ENCODE measurements at regions not wholly inside any gene's neighbourhood (a gene's known extent, or its start where the extent isn't known, plus 50 kb on each side); places are given as distances from the start of the nearest gene placed in this dataset.
"Not testable (repeated sequence)": the region's sequence is repeated elsewhere in the genome, so short reads cannot be mapped to it uniquely, and the experiment has no call there.

DNA sequence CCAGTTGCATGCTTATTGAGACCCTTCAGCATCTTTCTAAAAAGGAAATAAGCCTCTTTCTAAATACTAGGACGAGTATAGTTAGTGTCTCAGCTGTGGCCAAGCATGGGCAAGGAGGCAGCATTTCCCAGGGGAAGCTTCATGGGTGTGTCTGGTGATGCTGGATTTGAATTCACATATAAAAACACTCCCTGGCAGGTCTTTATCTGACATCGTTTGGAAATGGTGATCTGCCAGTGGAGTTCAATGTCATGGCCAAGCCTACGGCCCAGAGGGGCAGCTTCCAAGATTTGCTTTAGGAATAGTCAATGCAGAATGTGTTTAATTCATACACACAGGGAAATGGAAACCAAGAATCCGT is 94.7 kb downstream of the SRGAP2 start:
- DNase-seq; H3K36me3 ChIP-seq (replicated peaks; ENCODE audit: control insufficient read depth, insufficient read depth, low read length); H3K4me3 ChIP-seq (ENCODE audit: insufficient read depth, low read depth, low read length); H3K27me3 ChIP-seq (ENCODE audit: control insufficient read depth, insufficient read depth, low read length): not testable (repeated sequence)

- H3K27me3 ChIP-seq (ENCODE audit: control insufficient read depth, insufficient read depth, low read length) = not testable (repeated sequence)
Measured at GRCh38 chr1:206299181-206299791, 95.9 kb downstream of the SRGAP2 start.

DNA sequence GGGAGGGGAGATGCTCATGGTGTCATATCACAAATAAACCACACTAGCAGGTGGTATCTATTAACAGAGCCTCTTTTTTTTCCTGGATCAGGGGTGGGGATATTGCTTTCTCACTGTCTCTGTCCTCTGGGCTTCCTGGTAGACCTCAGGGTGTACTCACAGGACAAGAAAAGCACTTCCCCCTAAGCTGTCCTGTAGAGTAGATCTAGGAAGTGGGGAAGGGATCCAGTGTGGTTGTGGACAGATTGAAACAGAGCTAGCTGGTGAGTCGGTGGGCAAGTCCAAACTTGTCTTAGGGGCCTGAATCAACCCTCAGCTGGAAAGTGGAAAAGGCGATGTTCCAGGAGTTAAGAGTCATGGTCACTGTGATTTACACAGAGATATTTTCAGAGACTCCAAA is 96.6 kb downstream of the SRGAP2 start:
- H3K27me3 ChIP-seq (ENCODE audit: control insufficient read depth, insufficient read depth, low read length); H3K36me3 ChIP-seq (replicated peaks; ENCODE audit: control insufficient read depth, insufficient read depth, low read length); DNase-seq: not testable (repeated sequence)

More at GRCh38 chr1:206299181-206299791, 95.9 kb downstream of the SRGAP2 start:
- not testable (repeated sequence) for H3K36me3 ChIP-seq (replicated peaks; ENCODE audit: control insufficient read depth, insufficient read depth, low read length); H3K4me3 ChIP-seq (ENCODE audit: insufficient read depth, low read depth, low read length); DNase-seq

GRCh38 chr1:206302056-206302455 is 98.7 kb downstream of the SRGAP2 start:
- DNase-seq; H3K36me3 ChIP-seq (replicated peaks; ENCODE audit: control insufficient read depth, insufficient read depth, low read length); H3K4me3 ChIP-seq (ENCODE audit: insufficient read depth, low read depth, low read length); H3K27me3 ChIP-seq (ENCODE audit: control insufficient read depth, insufficient read depth, low read length): not testable (repeated sequence)

More for the DNA sequence above, 96.6 kb downstream of the SRGAP2 start:
- not testable (repeated sequence) for H3K4me3 ChIP-seq (ENCODE audit: insufficient read depth, low read depth, low read length)

DNA sequence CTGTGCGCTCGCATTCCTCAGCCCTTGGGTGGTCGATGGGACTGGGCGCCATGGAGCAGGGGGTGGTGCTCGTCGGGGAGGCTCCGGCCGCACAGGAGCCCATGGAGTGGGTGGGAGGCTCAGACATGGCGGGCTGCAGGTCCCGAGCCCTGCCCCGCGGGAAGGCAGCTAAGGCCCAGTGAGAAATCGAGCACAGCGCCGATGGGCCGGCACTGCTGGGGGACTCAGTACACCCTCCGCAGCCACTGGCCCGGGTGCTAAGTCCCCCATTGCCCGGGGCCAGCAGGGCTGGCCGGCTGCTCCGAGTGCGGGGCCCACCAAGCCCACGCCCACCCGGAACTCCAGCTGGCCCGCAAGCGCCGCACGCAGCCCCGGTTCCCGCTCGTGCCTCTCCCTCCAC is 104.1 kb downstream of the SRGAP2 start:
- H3K36me3 ChIP-seq (replicated peaks; ENCODE audit: control insufficient read depth, insufficient read depth, low read length); DNase-seq; H3K4me3 ChIP-seq (ENCODE audit: insufficient read depth, low read depth, low read length); H3K27me3 ChIP-seq (ENCODE audit: control insufficient read depth, insufficient read depth, low read length): not testable (repeated sequence)

DNA sequence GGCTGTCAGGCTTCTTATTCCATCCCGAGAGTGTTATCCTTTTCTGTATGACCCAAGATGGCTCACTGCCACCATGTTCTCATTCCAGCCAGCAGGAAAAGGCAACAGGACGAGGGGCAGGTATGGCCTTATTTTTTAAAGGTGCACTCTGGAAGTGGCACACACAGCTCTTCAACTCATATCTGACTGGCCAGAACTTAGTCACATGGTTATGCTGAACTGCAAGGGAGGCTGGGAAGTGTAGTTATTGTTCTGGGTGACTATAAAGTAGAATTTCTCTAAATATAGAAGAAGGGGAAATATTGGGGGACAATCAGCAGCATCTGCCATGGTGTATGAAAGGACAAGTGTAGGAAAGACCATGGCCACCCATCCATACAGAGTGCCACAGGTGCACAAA is 107.6 kb downstream of the SRGAP2 start:
- DNase-seq; H3K27me3 ChIP-seq (ENCODE audit: control insufficient read depth, insufficient read depth, low read length); H3K4me3 ChIP-seq (ENCODE audit: insufficient read depth, low read depth, low read length); H3K36me3 ChIP-seq (replicated peaks; ENCODE audit: control insufficient read depth, insufficient read depth, low read length): not testable (repeated sequence)

DNA sequence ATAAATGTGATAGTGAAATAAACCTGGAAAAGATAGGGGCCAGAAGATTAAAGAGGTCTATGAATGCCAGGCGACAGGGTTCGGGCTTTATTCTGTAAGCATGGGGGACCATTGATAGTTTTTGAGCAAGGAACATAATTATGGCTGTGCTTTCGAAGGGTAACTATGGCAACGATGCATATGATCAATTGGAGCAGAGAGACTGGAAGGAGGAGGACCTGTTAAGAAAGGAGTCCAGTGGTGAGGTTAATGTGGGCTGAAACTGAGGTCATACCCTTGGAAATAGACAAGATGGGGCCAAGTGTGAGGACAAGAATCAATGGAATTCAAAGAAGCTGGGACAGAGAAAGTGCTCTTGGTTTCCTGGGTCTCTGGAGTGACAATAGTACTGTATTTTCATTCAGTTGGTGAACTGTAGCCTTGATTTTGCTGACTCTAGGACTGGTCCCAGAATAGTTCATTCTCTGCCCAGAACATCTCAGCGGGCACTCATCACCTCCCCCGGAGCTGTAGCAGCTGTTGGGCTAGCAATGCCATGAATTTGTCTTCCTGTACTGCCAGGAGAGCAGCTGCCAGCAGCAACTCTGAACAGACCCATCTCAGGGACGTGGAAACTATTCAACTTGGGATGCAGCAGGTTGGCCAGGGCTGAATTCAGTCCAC is 108.4 kb downstream of the SRGAP2 start:
- not testable (repeated sequence) for H3K36me3 ChIP-seq (replicated peaks; ENCODE audit: control insufficient read depth, insufficient read depth, low read length); DNase-seq; H3K4me3 ChIP-seq (ENCODE audit: insufficient read depth, low read depth, low read length); H3K27me3 ChIP-seq (ENCODE audit: control insufficient read depth, insufficient read depth, low read length)

DNA sequence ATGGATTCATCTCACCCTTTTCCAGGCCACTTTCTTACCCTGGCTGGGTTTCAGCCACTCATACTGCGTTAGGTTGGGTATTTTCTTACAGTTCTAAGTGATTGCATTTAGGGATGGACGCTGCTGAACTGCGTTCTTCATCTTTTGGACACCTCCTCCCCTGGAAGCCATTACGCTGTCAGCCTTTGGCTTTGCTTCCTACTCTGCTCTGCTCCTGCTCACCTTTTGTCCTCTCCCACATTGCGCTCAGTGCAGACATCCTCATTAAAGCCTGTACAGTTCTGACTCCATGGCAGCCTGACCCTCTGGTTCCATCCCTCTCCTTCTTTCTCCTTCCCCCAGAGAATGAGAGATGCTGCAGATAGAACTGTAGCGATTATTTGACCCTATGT is 108.9 kb downstream of the SRGAP2 start:
- not testable (repeated sequence) for DNase-seq; H3K27me3 ChIP-seq (ENCODE audit: control insufficient read depth, insufficient read depth, low read length); H3K36me3 ChIP-seq (replicated peaks; ENCODE audit: control insufficient read depth, insufficient read depth, low read length); H3K4me3 ChIP-seq (ENCODE audit: insufficient read depth, low read depth, low read length)

DNA sequence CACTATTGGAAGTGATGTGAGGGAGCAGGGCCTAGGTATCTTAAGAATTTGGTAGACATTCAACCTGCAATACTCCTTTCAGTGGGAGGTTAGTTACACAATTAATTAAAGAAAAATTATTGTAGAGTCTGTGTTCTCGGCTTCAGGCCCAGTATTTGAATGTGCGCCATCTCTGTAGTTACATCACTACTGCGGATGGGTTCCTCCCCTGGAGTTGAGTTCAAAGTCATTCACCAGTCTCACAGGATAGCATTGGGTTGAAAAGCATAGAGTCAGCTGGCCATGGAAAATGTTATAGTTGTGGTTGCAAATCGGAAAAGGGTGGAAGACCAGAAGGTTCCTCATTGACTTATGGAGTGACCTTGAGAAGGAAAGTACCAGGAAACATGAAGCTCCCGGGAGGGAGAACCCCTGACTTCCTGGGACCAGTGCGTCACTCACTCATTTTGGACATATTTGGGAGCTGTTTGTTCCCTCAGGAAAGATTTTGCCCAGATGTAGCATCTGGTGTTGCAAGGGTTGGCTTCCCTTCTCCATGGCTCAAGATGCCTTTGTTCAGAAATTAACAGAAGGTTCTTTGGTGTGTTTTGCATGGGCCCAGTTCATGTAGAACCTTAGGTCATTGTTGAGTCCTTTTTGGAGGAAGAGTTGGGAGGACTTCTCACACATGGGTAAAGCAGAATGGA is 111.8 kb downstream of the SRGAP2 start:
- not testable (repeated sequence) for H3K36me3 ChIP-seq (replicated peaks; ENCODE audit: control insufficient read depth, insufficient read depth, low read length); H3K4me3 ChIP-seq (ENCODE audit: insufficient read depth, low read depth, low read length); DNase-seq; H3K27me3 ChIP-seq (ENCODE audit: control insufficient read depth, insufficient read depth, low read length)

- H3K4me3 ChIP-seq (ENCODE audit: insufficient read depth, low read depth, low read length); DNase-seq; H3K27me3 ChIP-seq (ENCODE audit: control insufficient read depth, insufficient read depth, low read length); H3K36me3 ChIP-seq (replicated peaks; ENCODE audit: control insufficient read depth, insufficient read depth, low read length): not testable (repeated sequence)
Measured at GRCh38 chr1:206316901-206317300, 113.6 kb downstream of the SRGAP2 start.

DNA sequence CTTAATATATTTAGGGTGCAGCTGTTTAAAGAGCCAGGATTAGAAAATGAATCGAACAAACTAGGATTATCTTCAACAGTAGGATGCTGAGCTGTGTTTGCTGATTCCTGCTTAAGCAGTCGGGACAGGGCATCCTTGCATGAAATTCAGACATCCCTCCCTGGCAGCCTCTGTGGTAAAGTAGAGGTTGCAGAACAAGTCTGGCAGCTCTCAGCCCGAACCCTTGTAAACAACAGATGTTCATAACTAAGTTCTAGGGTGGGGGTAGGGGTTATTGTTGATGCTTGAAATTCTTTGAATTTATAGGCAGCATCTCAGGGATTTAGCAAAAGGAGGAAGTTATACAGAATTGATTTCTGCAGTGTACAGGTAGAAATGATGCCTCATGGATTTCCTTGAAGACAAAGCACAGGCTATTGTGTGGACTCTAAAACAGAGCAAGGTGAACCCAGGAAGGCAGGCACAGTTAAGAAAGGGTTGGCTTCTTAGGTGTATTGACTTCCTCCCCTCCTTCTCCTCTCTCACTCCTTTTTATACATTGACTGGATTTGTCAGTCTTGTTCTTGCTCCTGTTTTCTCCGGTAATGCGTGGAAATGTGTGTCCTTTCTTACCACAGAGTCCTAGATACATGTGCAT is 114.7 kb downstream of the SRGAP2 start:
- not testable (repeated sequence) for H3K36me3 ChIP-seq (replicated peaks; ENCODE audit: control insufficient read depth, insufficient read depth, low read length); H3K27me3 ChIP-seq (ENCODE audit: control insufficient read depth, insufficient read depth, low read length); H3K4me3 ChIP-seq (ENCODE audit: insufficient read depth, low read depth, low read length); DNase-seq

DNA sequence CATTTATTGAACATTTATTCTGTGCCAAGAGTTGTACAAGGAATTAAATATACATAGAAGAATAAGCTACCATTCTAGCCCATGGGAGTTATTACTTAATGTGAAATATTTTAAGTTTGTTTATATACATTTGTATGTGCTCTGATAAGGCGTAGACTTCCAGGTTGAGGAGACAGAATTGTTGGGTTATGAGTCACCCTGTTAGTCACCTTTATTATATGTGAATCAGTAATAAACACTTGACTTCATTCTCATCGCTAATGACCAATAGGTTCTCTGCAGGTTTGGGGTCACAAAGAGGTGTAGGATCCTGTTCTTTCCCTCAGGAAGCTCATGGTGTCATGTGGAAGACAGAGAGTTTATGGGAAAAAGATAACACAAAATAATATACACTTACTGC is 116.9 kb downstream of the SRGAP2 start:
- H3K4me3 ChIP-seq (ENCODE audit: insufficient read depth, low read depth, low read length); H3K36me3 ChIP-seq (replicated peaks; ENCODE audit: control insufficient read depth, insufficient read depth, low read length); H3K27me3 ChIP-seq (ENCODE audit: control insufficient read depth, insufficient read depth, low read length); DNase-seq: not testable (repeated sequence)

GRCh38 chr1:206326159-206326939 is 123.0 kb downstream of the SRGAP2 start:
- H3K4me3 ChIP-seq (ENCODE audit: insufficient read depth, low read depth, low read length); H3K27me3 ChIP-seq (ENCODE audit: control insufficient read depth, insufficient read depth, low read length); DNase-seq; H3K36me3 ChIP-seq (replicated peaks; ENCODE audit: control insufficient read depth, insufficient read depth, low read length): not testable (repeated sequence)

DNA sequence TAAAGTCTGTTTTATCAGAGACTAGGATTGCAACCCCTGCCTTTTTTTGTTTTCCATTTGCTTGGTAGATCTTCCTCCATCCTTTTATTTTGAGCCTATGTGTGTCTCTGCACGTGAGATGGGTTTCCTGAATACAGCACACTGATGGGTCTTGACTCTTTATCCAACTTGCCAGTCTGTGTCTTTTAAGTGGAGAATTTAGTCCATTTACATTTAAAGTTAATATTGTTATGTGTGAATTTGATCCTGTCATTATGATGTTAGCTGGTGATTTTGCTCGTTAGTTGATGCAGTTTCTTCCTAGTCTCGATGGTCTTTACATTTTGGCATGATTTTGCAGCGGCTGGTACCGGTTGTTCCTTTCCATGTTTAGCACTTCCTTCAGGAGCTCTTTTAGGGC is 128.3 kb downstream of the SRGAP2 start:
- H3K36me3 ChIP-seq (replicated peaks; ENCODE audit: control insufficient read depth, insufficient read depth, low read length); DNase-seq; H3K4me3 ChIP-seq (ENCODE audit: insufficient read depth, low read depth, low read length); H3K27me3 ChIP-seq (ENCODE audit: control insufficient read depth, insufficient read depth, low read length): not testable (repeated sequence)
